CD8-positive, alpha-beta memory T cell (primary cell): ENCODE measurements at regions not wholly inside any gene's neighbourhood (a gene's known extent, or its start where the extent isn't known, plus 50 kb on each side); places are given as distances from the start of the nearest gene placed in this dataset.
A peak's percentile ranks its signal among the peaks of the same experiment; 100 is the strongest.

Source experiments
- CTCF ChIA-PET: fragments of 350-600 bp; sonication (Branson Sonifier 250); formaldehyde crosslinking; loops from one replicate; lab custom pipeline; 2021; ENCODE audit warnings: antibody characterized with exemption; lab: Charles Lee
- POLR2A ChIA-PET: fragments of 350-600 bp; sonication (Branson Sonifier 250); formaldehyde crosslinking; loops from one replicate; lab custom pipeline; 2021; ENCODE audit warnings: antibody characterized with exemption; lab: Charles Lee
- DNase-seq, 5 donors: peaks; one replicate each; pipeline versions ENCODE4 v3.0.0 to v3.0.0-alpha.2; 2020 to 2022; ENCODE audit warnings: mixed read lengths in 1 of 5
- H3K27ac ChIP-seq: one replicate; pipeline ENCODE4 v1.7.0; 2013; ENCODE audit warnings: low read depth, mild to moderate bottlenecking, low read length, moderate library complexity
- H3K27me3 ChIP-seq: 2 replicates; pipeline ENCODE4 v1.7.0; 2013; ENCODE audit warnings: low read length, mild to moderate bottlenecking; ENCODE audit not compliant: insufficient read depth, poor library complexity, severe bottlenecking
- H3K36me3 ChIP-seq: 2 replicates; pipeline ENCODE4 v1.7.0; 2013; ENCODE audit warnings: mild to moderate bottlenecking, low read length, moderate library complexity; ENCODE audit not compliant: insufficient read depth
- H3K4me1 ChIP-seq: 2 replicates; pipeline ENCODE4 v1.7.0; 2013; ENCODE audit warnings: mild to moderate bottlenecking, low read length, moderate library complexity; ENCODE audit not compliant: insufficient read depth
- H3K4me3 ChIP-seq: 2 replicates; pipeline ENCODE4 v1.7.0; 2013; ENCODE audit warnings: mild to moderate bottlenecking, low read length
- H3K9me3 ChIP-seq: 2 replicates; pipeline ENCODE4 v1.7.0; 2013; ENCODE audit warnings: mild to moderate bottlenecking, low read length
- H3K27ac Mint-ChIP-seq, 8 donors: one replicate each; pipeline ENCODE4 v1.8.0; 2020 to 2021; ENCODE audit warnings: mixed read lengths in 8 of 8, mild to moderate bottlenecking in 6 of 8, inconsistent platforms in 3 of 8, moderate library complexity in 3 of 8
- H3K27me3 Mint-ChIP-seq, 2 donors: one replicate each; pipeline ENCODE4 v1.8.0; 2020 to 2021; ENCODE audit warnings: mixed read lengths in 2 of 2, mild to moderate bottlenecking in 1 of 2, moderate library complexity in 1 of 2
- H3K36me3 Mint-ChIP-seq, 3 donors: one replicate each; pipeline ENCODE4 v1.8.0; 2020 to 2021; ENCODE audit warnings: mixed read lengths in 3 of 3, inconsistent platforms in 1 of 3, mild to moderate bottlenecking in 1 of 3
- H3K4me1 Mint-ChIP-seq, 3 donors: one replicate each; pipeline ENCODE4 v1.8.0; 2020 to 2021; ENCODE audit warnings: mixed read lengths in 3 of 3, inconsistent platforms in 1 of 3, mild to moderate bottlenecking in 1 of 3
- H3K4me3 Mint-ChIP-seq, 7 donors: one replicate each; pipeline ENCODE4 v1.8.0; 2020 to 2021; ENCODE audit warnings: mixed read lengths in 7 of 7, mild to moderate bottlenecking in 6 of 7, moderate library complexity in 4 of 7, inconsistent platforms in 2 of 7
- H3K9me3 Mint-ChIP-seq, 5 donors: one replicate each; pipeline ENCODE4 v1.8.0; 2020 to 2022; ENCODE audit warnings: mixed read lengths in 5 of 5, mild to moderate bottlenecking in 3 of 5, moderate library complexity in 2 of 5, inconsistent platforms in 1 of 5

GRCh38 chr9:89919171-89919681, 314.4 kb downstream of the GADD45G start:
- CTCF ChIA-PET, result no interaction called here
- peak in 1 of 5 donors; percentile 29 for DNase-seq
- Histone ChIP-seq H3K4me3 (no peak overlapping the region), H3K27ac (no peak overlapping the region), H3K27me3 (no peaks in the 10 kb centered on the region), H3K9me3 (no peaks in the 10 kb centered on the region), H3K36me3 (no peaks in the 10 kb centered on the region), H3K4me1 (no peaks in the 10 kb centered on the region)
- Mint-ChIP-seq H3K27me3 (peaks cover 17 to 26% of the 10 kb centered on the region in 2 donors), H3K9me3 (no peaks in the 10 kb centered on the region), H3K4me1 (peaks cover 3 to 6% (median 4%) of the 10 kb centered on the region in 3 donors), H3K4me3 (no peak overlapping the region), H3K27ac (no peak overlapping the region), H3K36me3 (no peaks in the 10 kb centered on the region)
- POLR2A ChIA-PET, result no interaction called here

GRCh38 chr9:89920131-89920530, 315.3 kb downstream of the GADD45G start:
- DNase-seq, result no peak
- H3K36me3 ChIP-seq, result no peaks in the 10 kb centered on the region
- no peak overlapping the region for H3K4me3 ChIP-seq
- ChIA-PET CTCF (no interaction called here), POLR2A (no interaction called here)
- Mint-ChIP-seq H3K4me1 (peaks cover 5 to 6% (median 6%) of the 10 kb centered on the region in 3 donors), H3K27me3 (peaks cover 20 to 26% of the 10 kb centered on the region in 2 donors), H3K36me3 (no peaks in the 10 kb centered on the region), H3K4me3 (no peak overlapping the region), H3K9me3 (no peaks in the 10 kb centered on the region), H3K27ac (peak overlapping the region in 1 of 8 donors; percentile 74)
- no peaks in the 10 kb centered on the region for H3K9me3 ChIP-seq
- no peak overlapping the region for H3K27ac ChIP-seq
- no peaks in the 10 kb centered on the region for H3K27me3 ChIP-seq
- H3K4me1 ChIP-seq, result no peaks in the 10 kb centered on the region

GRCh38 chr9:89920951-89921350, 316.1 kb downstream of the GADD45G start:
- POLR2A ChIA-PET, result no interaction called here
- no peaks in the 10 kb centered on the region for H3K36me3 ChIP-seq
- H3K27me3 ChIP-seq, result no peaks in the 10 kb centered on the region

GRCh38 chr9:89922099-89922498, 317.3 kb downstream of the GADD45G start:
- Histone ChIP-seq H3K27me3 (no peaks in the 10 kb centered on the region), H3K27ac (no peak overlapping the region), H3K36me3 (no peaks in the 10 kb centered on the region), H3K4me1 (no peaks in the 10 kb centered on the region), H3K9me3 (no peaks in the 10 kb centered on the region), H3K4me3 (no peak overlapping the region)
- DNase-seq, result no peak
- H3K27ac Mint-ChIP-seq, result no peak overlapping the region
- no peaks in the 10 kb centered on the region for H3K36me3 Mint-ChIP-seq
- peaks cover 18 to 33% of the 10 kb centered on the region in 2 donors for H3K27me3 Mint-ChIP-seq
- H3K9me3 Mint-ChIP-seq, result no peaks in the 10 kb centered on the region
- ChIA-PET CTCF (no interaction called here), POLR2A (no interaction called here)
- no peak overlapping the region for H3K4me3 Mint-ChIP-seq
- H3K4me1 Mint-ChIP-seq, result peaks cover 5 to 6% (median 6%) of the 10 kb centered on the region in 3 donors

More at GRCh38 chr9:89920951-89921350, 316.1 kb downstream of the GADD45G start:
- Histone ChIP-seq H3K27ac (no peak overlapping the region), H3K4me3 (no peak overlapping the region), H3K4me1 (no peaks in the 10 kb centered on the region), H3K9me3 (no peaks in the 10 kb centered on the region)
- H3K4me3 Mint-ChIP-seq, result no peak overlapping the region
- no peaks in the 10 kb centered on the region for H3K9me3 Mint-ChIP-seq
- no peaks in the 10 kb centered on the region for H3K36me3 Mint-ChIP-seq
- CTCF ChIA-PET, result interaction anchor here (1.3 kb wide), 1 partner anchor 318 kb away, joined by 5 read pairs; no protein-coding TSS in a partner anchor
- DNase-seq, result no peak
- H3K4me1 Mint-ChIP-seq, result peaks cover 5 to 6% (median 6%) of the 10 kb centered on the region in 3 donors
- no peak overlapping the region for H3K27ac Mint-ChIP-seq
- peaks cover 18 to 31% of the 10 kb centered on the region in 2 donors for H3K27me3 Mint-ChIP-seq

- H3K36me3 ChIP-seq, result no peaks in the 10 kb centered on the region
- POLR2A ChIA-PET, result no interaction called here
- CTCF ChIA-PET, result interaction anchor here (1.5 to 1.8 kb wide), 2 partner anchors 319 to 322 kb away, joined by 4 to 15 read pairs; partner anchors contain the start of gene GADD45G
- H3K27me3 ChIP-seq, result no peaks in the 10 kb centered on the region
- Mint-ChIP-seq H3K4me3 (no peak overlapping the region), H3K4me1 (peaks cover 5 to 6% (median 6%) of the 10 kb centered on the region in 3 donors), H3K27ac (no peak overlapping the region), H3K9me3 (no peaks in the 10 kb centered on the region), H3K36me3 (no peaks in the 10 kb centered on the region), H3K27me3 (peaks cover 18 to 35% of the 10 kb centered on the region in 2 donors)
- no peak overlapping the region for H3K4me3 ChIP-seq
- no peaks in the 10 kb centered on the region for H3K4me1 ChIP-seq
- no peak for DNase-seq
- no peaks in the 10 kb centered on the region for H3K9me3 ChIP-seq
- H3K27ac ChIP-seq, result no peak overlapping the region
Measured at GRCh38 chr9:89923174-89923573, 318.4 kb downstream of the GADD45G start.

GRCh38 chr9:89923961-89924504, 319.2 kb downstream of the GADD45G start:
- H3K9me3 Mint-ChIP-seq, result no peaks in the 10 kb centered on the region
- Histone ChIP-seq H3K4me3 (no peak overlapping the region), H3K27me3 (no peaks in the 10 kb centered on the region), H3K27ac (no peak overlapping the region), H3K9me3 (no peaks in the 10 kb centered on the region), H3K36me3 (no peaks in the 10 kb centered on the region), H3K4me1 (no peaks in the 10 kb centered on the region)
- POLR2A ChIA-PET, result no interaction called here
- no peak for DNase-seq
- no peaks in the 10 kb centered on the region for H3K36me3 Mint-ChIP-seq
- H3K27ac Mint-ChIP-seq, result no peak overlapping the region
- peaks cover 18 to 35% of the 10 kb centered on the region in 2 donors for H3K27me3 Mint-ChIP-seq
- H3K4me3 Mint-ChIP-seq, result no peak overlapping the region
- peaks cover 5 to 6% (median 6%) of the 10 kb centered on the region in 3 donors for H3K4me1 Mint-ChIP-seq
- CTCF ChIA-PET, result interaction anchor here (1.5 to 1.8 kb wide), 2 partner anchors 320 to 323 kb away, joined by 4 to 15 read pairs; partner anchors contain the start of gene GADD45G

GRCh38 chr9:89924611-89925010, 319.8 kb downstream of the GADD45G start:
- Histone ChIP-seq H3K4me3 (no peak overlapping the region), H3K27me3 (no peaks in the 10 kb centered on the region), H3K36me3 (no peaks in the 10 kb centered on the region), H3K4me1 (no peaks in the 10 kb centered on the region), H3K9me3 (no peaks in the 10 kb centered on the region), H3K27ac (no peak overlapping the region)
- no peak for DNase-seq
- POLR2A ChIA-PET, result no interaction called here
- Mint-ChIP-seq H3K4me3 (no peak overlapping the region), H3K27me3 (peaks cover 17 to 31% of the 10 kb centered on the region in 2 donors), H3K27ac (no peak overlapping the region), H3K36me3 (no peaks in the 10 kb centered on the region), H3K4me1 (peaks cover 3 to 6% (median 5%) of the 10 kb centered on the region in 3 donors), H3K9me3 (no peaks in the 10 kb centered on the region)
- CTCF ChIA-PET, result interaction anchor here (0.8 to 1.8 kb wide), 2 partner anchors 321 to 322 kb away, joined by 3 to 15 read pairs; partner anchors contain the start of gene GADD45G

- Histone ChIP-seq H3K27me3 (no peaks in the 10 kb centered on the region), H3K4me1 (no peaks in the 10 kb centered on the region), H3K36me3 (no peaks in the 10 kb centered on the region), H3K4me3 (no peak overlapping the region), H3K9me3 (no peaks in the 10 kb centered on the region), H3K27ac (no peak overlapping the region)
- Mint-ChIP-seq H3K36me3 (no peaks in the 10 kb centered on the region), H3K27ac (no peak overlapping the region), H3K4me3 (no peak overlapping the region), H3K27me3 (peaks cover 14 to 24% of the 10 kb centered on the region in 2 donors), H3K4me1 (peaks cover 3 to 6% (median 5%) of the 10 kb centered on the region in 3 donors), H3K9me3 (no peaks in the 10 kb centered on the region)
- ChIA-PET POLR2A (no interaction called here), CTCF (interaction anchor here (1.0 kb wide), 1 partner anchor 323 kb away, joined by 3 read pairs; no protein-coding TSS in a partner anchor)
- no peak for DNase-seq
Measured at GRCh38 chr9:89926167-89926566, 321.4 kb downstream of the GADD45G start.
